ENCODE measurements at regions not wholly inside any gene's neighbourhood (a gene's known extent, or its start where the extent isn't known, plus 50 kb on each side); places are given as distances from the start of the nearest gene placed in this dataset.

GRCh38 chr7:79734181-79734580, 280.7 kb upstream of the MAGI2 start:
- intact Hi-C loops (cut with micrococcal nuclease): no loop called here
- Histone ChIP-seq H2AFZ (ENCODE audit: insufficient read depth, low read depth, low read length, poor library complexity, severe bottlenecking) (no peak overlapping the region), H3K36me3 (replicated peaks in 1 of 2; ENCODE audit: control extremely low read depth in 1 of 2, control insufficient read depth in 1 of 2, extremely low read depth in 1 of 2, insufficient read depth in 2 of 2, low read length in 1 of 2) (no peaks in the 10 kb centered on the region), H3K4me1 (ENCODE audit: control insufficient read depth in 2 of 2, insufficient read depth in 2 of 2, low read length in 2 of 2) (no peaks in the 10 kb centered on the region), H3K79me2 (ENCODE audit: control insufficient read depth, insufficient read depth, low read length) (no peaks in the 10 kb centered on the region), H3K27ac (ENCODE audit: low read length in 2 of 2) (no peak overlapping the region), H3K4me3 (ENCODE audit: control extremely low read depth in 1 of 5, extremely low read depth in 1 of 5, insufficient read depth in 1 of 5, low read depth in 2 of 5, low read length in 4 of 5) (no peak overlapping the region), H3K9me3 (ENCODE audit: control extremely low read depth in 1 of 3, control insufficient read depth in 2 of 3, insufficient read depth in 1 of 3, low read length in 2 of 3) (peaks cover 0 to 10% (median 9%) of the 10 kb centered on the region in 3 donors), H3K4me2 (replicated peaks; ENCODE audit: low read depth, low read length, poor library complexity, severe bottlenecking) (no peak overlapping the region), H3K27me3 (replicated peaks in 1 of 4; ENCODE audit: control extremely low read depth in 1 of 4, control insufficient read depth in 3 of 4, insufficient read depth in 4 of 4, low read length in 3 of 4) (no peaks in the 10 kb centered on the region), H3K9ac (ENCODE audit: low read length) (no peak overlapping the region), H4K20me1 (ENCODE audit: control insufficient read depth, insufficient read depth, low read length, poor library complexity, severe bottlenecking) (no peaks in the 10 kb centered on the region)
- no peak for ATAC-seq (ENCODE audit: low read depth)
- no peaks in the 10 kb centered on the region for H3K4me1 Mint-ChIP-seq
- TF ChIP-seq CTCF (IDR thresholded peaks at IDR 0.05) (no peak), EZH2 (IDR thresholded peaks at IDR 0.05; ENCODE audit: borderline replicate concordance, insufficient read depth, low read depth, low read length, poor library complexity, severe bottlenecking) (no peak)
- no peak for DNase-seq
- no peaks in the 10 kb centered on the region for H3K27me3 Mint-ChIP-seq
- ChIA-PET POLR2A (interaction anchor here (0.6 kb wide), 1 partner anchor 453 kb away, joined by 4 read pairs; no protein-coding TSS in a partner anchor), CTCF (no interaction called here)
- no peak overlapping the region for H3K4me3 Mint-ChIP-seq
- H3K9me3 Mint-ChIP-seq (ENCODE audit: insufficient read depth): peaks cover 15% of the 10 kb centered on the region
- H3K27ac Mint-ChIP-seq: no peak overlapping the region

- ATAC-seq (ENCODE audit: low read depth) (no peak), DNase-seq (no peak)
- H3K4me3 Mint-ChIP-seq: no peak overlapping the region
- no peaks in the 10 kb centered on the region for H3K27me3 ChIP-seq (replicated peaks in 1 of 4; ENCODE audit: control extremely low read depth in 1 of 4, control insufficient read depth in 3 of 4, insufficient read depth in 4 of 4, low read length in 3 of 4)
- no peak overlapping the region for H3K4me3 ChIP-seq (ENCODE audit: control extremely low read depth in 1 of 5, extremely low read depth in 1 of 5, insufficient read depth in 1 of 5, low read depth in 2 of 5, low read length in 4 of 5)
- intact Hi-C loops (cut with micrococcal nuclease): no loop called here
- H3K9ac ChIP-seq (ENCODE audit: low read length): no peak overlapping the region
- POLR2A ChIA-PET: no interaction called here
- H3K27me3 Mint-ChIP-seq: no peaks in the 10 kb centered on the region
- no peaks in the 10 kb centered on the region for H3K79me2 ChIP-seq (ENCODE audit: control insufficient read depth, insufficient read depth, low read length)
- no peaks in the 10 kb centered on the region for H3K4me1 Mint-ChIP-seq
- H3K4me2 ChIP-seq (replicated peaks; ENCODE audit: low read depth, low read length, poor library complexity, severe bottlenecking): no peak overlapping the region
- no peak overlapping the region for H3K27ac Mint-ChIP-seq
- TF ChIP-seq EZH2 (IDR thresholded peaks at IDR 0.05; ENCODE audit: borderline replicate concordance, insufficient read depth, low read depth, low read length, poor library complexity, severe bottlenecking): no peak
- no peak for TF ChIP-seq CTCF (IDR thresholded peaks at IDR 0.05)
- no CpG with 5 or more reads among the region's 2 CpGs for WGBS (ENCODE audit: insufficient coverage)
- CTCF ChIA-PET: no interaction called here
- H3K4me1 ChIP-seq (ENCODE audit: control insufficient read depth in 2 of 2, insufficient read depth in 2 of 2, low read length in 2 of 2): no peaks in the 10 kb centered on the region
- H3K36me3 ChIP-seq (replicated peaks in 1 of 2; ENCODE audit: control extremely low read depth in 1 of 2, control insufficient read depth in 1 of 2, extremely low read depth in 1 of 2, insufficient read depth in 2 of 2, low read length in 1 of 2): no peaks in the 10 kb centered on the region
- no peaks in the 10 kb centered on the region for H4K20me1 ChIP-seq (ENCODE audit: control insufficient read depth, insufficient read depth, low read length, poor library complexity, severe bottlenecking)
- H3K27ac ChIP-seq (ENCODE audit: low read length in 2 of 2): no peak overlapping the region
- peaks cover 15% of the 10 kb centered on the region for H3K9me3 Mint-ChIP-seq (ENCODE audit: insufficient read depth)
- H3K9me3 ChIP-seq (ENCODE audit: control extremely low read depth in 1 of 3, control insufficient read depth in 2 of 3, insufficient read depth in 1 of 3, low read length in 2 of 3): peaks cover 0 to 9% (median 6%) of the 10 kb centered on the region in 3 donors
- no peak overlapping the region for H2AFZ ChIP-seq (ENCODE audit: insufficient read depth, low read depth, low read length, poor library complexity, severe bottlenecking)
Observed at GRCh38 chr7:79732535-79732934, 279.1 kb upstream of the MAGI2 start.

Data from B cell (primary cell).